Gastrocnemius medialis (tissue), 4 donors: ENCODE measurements at regions not wholly inside any gene's neighbourhood (a gene's known extent, or its start where the extent isn't known, plus 50 kb on each side); places are given as distances from the start of the nearest gene placed in this dataset.

Source experiments
- CTCF ChIP-seq, 5 experiments: fragments of 450-650 bp in 3 of 5; fragments of 200-600 bp in 2 of 5; sonication (generic) in 2 of 5; IDR thresholded peaks in 4 of 5; conservative IDR thresholded peaks in 1 of 5; 1 replicate in 4 of 5; 2 replicates in 1 of 5; pipeline ENCODE4 v1.5.1; 2016 to 2019; ENCODE audit warnings: antibody characterized with exemption in 5 of 5, mild to moderate bottlenecking in 3 of 5, moderate library complexity in 3 of 5
- POLR2A ChIP-seq, 2 donors: fragments of 450-650 bp; IDR thresholded peaks; one replicate each; pipeline ENCODE4 v1.6.1; 2017; ENCODE audit warnings: antibody characterized with exemption in 2 of 2, mild to moderate bottlenecking in 2 of 2, moderate library complexity in 2 of 2

GRCh38 chr2:221640686-221641085 lies 68.6 kb upstream of the EPHA4 start:
- TF ChIP-seq POLR2A (IDR thresholded peaks at IDR 0.05) (no peak), CTCF (IDR thresholded peaks at IDR 0.05 in 4 of 5, conservative IDR thresholded peaks at IDR 0.05 in 1 of 5) (no peak)
